KMS-11 (cell line): ENCODE measurements at regions not wholly inside any gene's neighbourhood (a gene's known extent, or its start where the extent isn't known, plus 50 kb on each side); places are given as distances from the start of the nearest gene placed in this dataset.

Experiments used
- H2AFZ ChIP-seq: fragments of 200-600 bp; sonication (generic); 2 replicates; pipeline ENCODE4 v1.6.1; 2016; ENCODE audit warnings: antibody characterized with exemption, mixed run types, low read depth
- H3K27ac ChIP-seq: fragments of 200-600 bp; sonication (generic); 2 replicates; pipeline ENCODE4 v1.6.1; 2016; ENCODE audit warnings: mild to moderate bottlenecking, mixed run types
- H3K27me3 ChIP-seq: fragments of 200-600 bp; sonication (generic); 2 replicates; pipeline ENCODE4 v1.6.1; 2017; ENCODE audit warnings: mild to moderate bottlenecking, low read depth, mixed run types, moderate library complexity; ENCODE audit not compliant: insufficient read depth
- H3K36me3 ChIP-seq: fragments of 200-600 bp; sonication (generic); 2 replicates; pipeline ENCODE4 v1.6.1; 2017; ENCODE audit warnings: mild to moderate bottlenecking, mixed run types; ENCODE audit not compliant: insufficient read depth
- H3K4me1 ChIP-seq: fragments of 200-600 bp; sonication (generic); 2 replicates; pipeline ENCODE4 v1.6.1; 2016; ENCODE audit warnings: mild to moderate bottlenecking, low read depth, mixed run types; ENCODE audit not compliant: poor library complexity, severe bottlenecking
- H3K4me2 ChIP-seq: fragments of 200-600 bp; sonication (generic); 2 replicates; pipeline ENCODE4 v1.7.0; 2016; ENCODE audit warnings: mild to moderate bottlenecking, mixed run types
- H3K4me3 ChIP-seq: fragments of 200-600 bp; sonication (generic); IDR thresholded peaks from 2 replicates; pipeline ENCODE4 v1.6.1; 2017; ENCODE audit warnings: low read depth, low read length, mixed read lengths; ENCODE audit not compliant: insufficient read depth
- H3K79me2 ChIP-seq: fragments of 200-600 bp; sonication (generic); 2 replicates; pipeline ENCODE4 v1.6.1; 2016; ENCODE audit warnings: low read depth, mixed run types; ENCODE audit not compliant: insufficient read depth
- H3K9ac ChIP-seq: fragments of 200-600 bp; sonication (generic); 2 replicates; pipeline ENCODE4 v1.6.1; 2016; ENCODE audit warnings: mild to moderate bottlenecking, mixed run types
- H4K20me1 ChIP-seq: fragments of 200-600 bp; sonication (generic); 2 replicates; pipeline ENCODE4 v1.6.1; 2016; ENCODE audit warnings: mild to moderate bottlenecking, mixed run types; ENCODE audit not compliant: insufficient read depth
- TF ChIP-seq, protein P1 (sequence below): fragments of 200-600 bp; sonication (generic); conservative IDR thresholded peaks from 2 replicates; pipeline ENCODE4 v1.6.1; 2017; ENCODE audit warnings: low read depth, mild to moderate bottlenecking, antibody characterized with exemption, low read length, moderate library complexity, mixed read lengths

GRCh38 chr2:220279372-220279771, 651.9 kb downstream of the SLC4A3 start:
- Histone ChIP-seq H3K9ac (no peak overlapping the region), H2AFZ (no peak overlapping the region), H3K4me2 (no peak overlapping the region), H3K79me2 (no peaks in the 10 kb centered on the region), H3K36me3 (no peaks in the 10 kb centered on the region), H3K27ac (no peak overlapping the region), H4K20me1 (no peaks in the 10 kb centered on the region), H3K4me3 (no peak overlapping the region), H3K27me3 (no peaks in the 10 kb centered on the region), H3K4me1 (no peaks in the 10 kb centered on the region)
- TF ChIP-seq, protein P1, sequence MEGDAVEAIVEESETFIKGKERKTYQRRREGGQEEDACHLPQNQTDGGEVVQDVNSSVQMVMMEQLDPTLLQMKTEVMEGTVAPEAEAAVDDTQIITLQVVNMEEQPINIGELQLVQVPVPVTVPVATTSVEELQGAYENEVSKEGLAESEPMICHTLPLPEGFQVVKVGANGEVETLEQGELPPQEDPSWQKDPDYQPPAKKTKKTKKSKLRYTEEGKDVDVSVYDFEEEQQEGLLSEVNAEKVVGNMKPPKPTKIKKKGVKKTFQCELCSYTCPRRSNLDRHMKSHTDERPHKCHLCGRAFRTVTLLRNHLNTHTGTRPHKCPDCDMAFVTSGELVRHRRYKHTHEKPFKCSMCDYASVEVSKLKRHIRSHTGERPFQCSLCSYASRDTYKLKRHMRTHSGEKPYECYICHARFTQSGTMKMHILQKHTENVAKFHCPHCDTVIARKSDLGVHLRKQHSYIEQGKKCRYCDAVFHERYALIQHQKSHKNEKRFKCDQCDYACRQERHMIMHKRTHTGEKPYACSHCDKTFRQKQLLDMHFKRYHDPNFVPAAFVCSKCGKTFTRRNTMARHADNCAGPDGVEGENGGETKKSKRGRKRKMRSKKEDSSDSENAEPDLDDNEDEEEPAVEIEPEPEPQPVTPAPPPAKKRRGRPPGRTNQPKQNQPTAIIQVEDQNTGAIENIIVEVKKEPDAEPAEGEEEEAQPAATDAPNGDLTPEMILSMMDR: no peak

DNA sequence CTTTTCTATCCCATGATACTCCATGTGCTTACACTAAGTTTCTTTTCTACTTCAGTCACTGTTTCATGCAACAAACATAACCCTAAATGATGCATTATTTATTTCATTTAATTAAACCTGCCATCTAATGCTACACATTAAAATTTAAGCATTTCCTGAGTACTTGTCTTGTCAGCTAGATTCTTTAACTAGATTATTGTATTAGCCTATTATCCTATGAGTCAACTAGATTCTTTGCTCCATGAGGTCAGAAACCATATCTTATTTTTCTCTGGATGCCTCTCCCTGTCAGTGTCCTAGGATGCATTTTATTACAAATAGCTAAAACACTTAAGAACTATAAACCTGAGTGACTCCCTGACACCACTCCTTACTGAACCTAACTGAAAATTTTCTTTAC, 652.4 kb downstream of the SLC4A3 start:
- TF ChIP-seq, protein P1: no peak
- H3K36me3 ChIP-seq: no peaks in the 10 kb centered on the region
- no peak overlapping the region for H3K9ac ChIP-seq
- H3K27ac ChIP-seq: no peak overlapping the region
- H3K4me2 ChIP-seq: no peak overlapping the region
- H3K79me2 ChIP-seq: no peaks in the 10 kb centered on the region
- no peaks in the 10 kb centered on the region for H4K20me1 ChIP-seq
- no peak overlapping the region for H2AFZ ChIP-seq
- H3K4me1 ChIP-seq: no peaks in the 10 kb centered on the region
- no peak overlapping the region for H3K4me3 ChIP-seq
- no peaks in the 10 kb centered on the region for H3K27me3 ChIP-seq

DNA sequence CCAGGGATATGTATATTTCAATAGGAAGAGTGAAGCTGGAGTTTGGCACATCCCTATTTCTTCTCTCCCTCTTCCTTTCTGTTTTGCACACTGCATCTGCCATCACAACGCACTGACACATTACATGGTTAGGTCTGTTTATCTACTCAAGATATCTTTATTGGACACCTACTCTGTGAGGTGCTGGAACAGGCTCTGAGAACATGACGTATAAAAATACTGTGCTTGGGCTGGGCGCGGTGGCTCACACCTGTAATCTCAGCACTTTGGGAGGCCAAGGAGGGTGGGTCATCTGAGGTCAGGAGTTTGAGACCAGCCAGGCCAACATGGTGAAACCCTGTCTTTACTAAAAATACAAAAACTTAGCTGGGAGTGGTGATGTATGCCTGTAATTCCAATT, 653.3 kb downstream of the SLC4A3 start:
- H3K36me3 ChIP-seq: no peaks in the 10 kb centered on the region
- no peaks in the 10 kb centered on the region for H3K27me3 ChIP-seq
- H3K9ac ChIP-seq: no peak overlapping the region
- H3K4me3 ChIP-seq: no peak overlapping the region
- H4K20me1 ChIP-seq: no peaks in the 10 kb centered on the region
- no peak overlapping the region for H3K4me2 ChIP-seq
- no peaks in the 10 kb centered on the region for H3K4me1 ChIP-seq
- H2AFZ ChIP-seq: no peak overlapping the region
- TF ChIP-seq, protein P1: no peak
- no peak overlapping the region for H3K27ac ChIP-seq
- H3K79me2 ChIP-seq: no peaks in the 10 kb centered on the region

GRCh38 chr2:220281771-220282170, 654.3 kb downstream of the SLC4A3 start:
- Histone ChIP-seq H3K36me3 (no peaks in the 10 kb centered on the region), H3K4me2 (no peak overlapping the region), H3K27ac (no peak overlapping the region)

More at GRCh38 chr2:220281771-220282170, 654.3 kb downstream of the SLC4A3 start:
- H3K27me3 ChIP-seq: no peaks in the 10 kb centered on the region
- no peak overlapping the region for H2AFZ ChIP-seq
- H3K4me1 ChIP-seq: no peaks in the 10 kb centered on the region
- H3K4me3 ChIP-seq: no peak overlapping the region
- H3K9ac ChIP-seq: no peak overlapping the region
- no peaks in the 10 kb centered on the region for H4K20me1 ChIP-seq
- no peaks in the 10 kb centered on the region for H3K79me2 ChIP-seq
- TF ChIP-seq, protein P1: no peak
